ENCODE measurements at regions not wholly inside any gene's neighbourhood (a gene's known extent, or its start where the extent isn't known, plus 50 kb on each side); places are given as distances from the start of the nearest gene placed in this dataset.
A peak's percentile ranks its signal among the peaks of the same experiment; 100 is the strongest.

DNA sequence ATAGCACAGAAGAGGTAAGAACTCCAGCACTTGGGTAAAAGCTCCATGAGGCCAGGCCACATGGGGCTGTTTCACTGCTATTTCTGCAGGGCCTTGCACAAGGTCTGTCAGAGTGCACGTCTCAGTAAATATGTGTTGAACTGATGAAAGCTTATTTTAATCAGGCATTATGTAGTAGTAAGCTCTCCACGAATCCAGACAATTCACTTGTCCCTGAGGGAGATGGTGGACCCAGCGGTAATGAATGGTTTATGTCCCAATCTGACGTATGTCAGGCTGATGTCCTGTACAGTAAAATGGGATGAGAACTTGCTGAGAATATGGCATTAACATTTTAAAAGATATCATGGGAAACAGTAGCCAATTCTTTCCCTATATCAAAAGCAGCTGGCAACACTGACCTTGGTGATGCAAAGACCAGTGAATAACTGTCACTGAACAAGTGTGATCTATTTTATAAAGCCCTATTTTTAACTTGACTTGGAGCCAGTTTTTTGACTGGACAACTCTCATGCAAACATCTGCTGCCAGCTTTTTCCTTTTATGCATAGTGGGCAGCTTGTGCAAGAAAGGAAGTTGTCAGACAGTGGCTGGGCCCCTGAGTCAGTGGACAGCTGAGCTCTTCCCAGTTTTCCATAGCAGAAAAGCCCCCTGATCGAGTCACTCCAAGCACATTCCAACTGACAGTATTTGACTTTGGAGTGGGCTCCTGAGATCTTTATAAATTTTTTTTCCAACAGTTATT is 519.8 kb upstream of the MDFIC2 start:
- POLR2A ChIA-PET = interaction anchor here (0.5 kb wide), 1 partner anchor 1511 kb away, joined by 3 read pairs; no protein-coding TSS in a partner anchor

GRCh38 chr3:70829092-70829491 is 516.7 kb upstream of the MDFIC2 start:
- H3K27ac Mint-ChIP-seq = no peak overlapping the region
- DNase-seq = no peak
- H3K4me3 Mint-ChIP-seq = no peak overlapping the region
- no peaks in the 10 kb centered on the region for H3K36me3 Mint-ChIP-seq
- CTCF ChIA-PET = no interaction called here
- POLR2A ChIA-PET = no interaction called here
- H3K4me1 Mint-ChIP-seq (ENCODE audit: low read depth) = no peaks in the 10 kb centered on the region
- intact Hi-C loops (cut with micrococcal nuclease) = no loop called here
- no peaks in the 10 kb centered on the region for H3K9me3 Mint-ChIP-seq
- H3K27me3 Mint-ChIP-seq = peaks cover 4% of the 10 kb centered on the region

More for the DNA sequence above, 519.8 kb upstream of the MDFIC2 start:
- Mint-ChIP-seq H3K9me3 (no peaks in the 10 kb centered on the region), H3K36me3 (no peaks in the 10 kb centered on the region), H3K27me3 (peaks cover 4% of the 10 kb centered on the region), H3K4me1 (ENCODE audit: low read depth) (no peaks in the 10 kb centered on the region), H3K4me3 (no peak overlapping the region), H3K27ac (no peak overlapping the region)
- intact Hi-C loops (cut with micrococcal nuclease) = no loop called here
- no peak for DNase-seq
- CTCF ChIA-PET = no interaction called here

- Mint-ChIP-seq H3K9me3 (no peaks in the 10 kb centered on the region), H3K4me3 (no peak overlapping the region), H3K27ac (no peak overlapping the region), H3K4me1 (ENCODE audit: low read depth) (no peaks in the 10 kb centered on the region), H3K36me3 (no peaks in the 10 kb centered on the region), H3K27me3 (peaks cover 4% of the 10 kb centered on the region)
- DNase-seq = no peak
- intact Hi-C loops (cut with micrococcal nuclease) = no loop called here
- CTCF ChIA-PET = no interaction called here
- POLR2A ChIA-PET = no interaction called here
Observed at GRCh38 chr3:70824773-70825172, 512.3 kb upstream of the MDFIC2 start.

DNA sequence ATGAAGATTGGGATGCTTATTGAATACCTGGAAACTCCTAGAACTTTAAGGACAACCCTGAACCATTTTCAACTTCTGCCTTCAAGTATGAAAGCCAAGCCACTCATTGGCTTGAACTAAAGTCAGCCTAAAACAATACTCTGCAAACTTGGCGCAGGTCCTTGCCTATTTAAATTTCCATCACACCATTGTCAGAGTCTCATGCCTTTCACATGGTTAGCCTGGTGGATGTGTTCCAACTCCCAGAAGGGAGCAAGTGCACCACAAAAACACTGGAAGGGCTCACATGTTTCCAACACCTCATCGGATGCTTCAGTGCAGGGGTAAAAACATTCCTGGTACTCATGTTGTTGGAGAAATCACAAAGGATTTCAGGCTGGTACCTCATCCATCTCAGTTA is 511.6 kb upstream of the MDFIC2 start:
- intact Hi-C loops (cut with micrococcal nuclease) = no loop called here
- no peak overlapping the region for H3K4me3 Mint-ChIP-seq
- no peaks in the 10 kb centered on the region for H3K9me3 Mint-ChIP-seq
- CTCF ChIA-PET = no interaction called here
- H3K4me1 Mint-ChIP-seq (ENCODE audit: low read depth) = no peaks in the 10 kb centered on the region
- POLR2A ChIA-PET = no interaction called here
- DNase-seq = no peak
- no peaks in the 10 kb centered on the region for H3K36me3 Mint-ChIP-seq
- H3K27ac Mint-ChIP-seq = no peak overlapping the region
- peaks cover 5% of the 10 kb centered on the region for H3K27me3 Mint-ChIP-seq

GRCh38 chr3:70823622-70824021 is 511.2 kb upstream of the MDFIC2 start:
- Mint-ChIP-seq H3K4me3 (no peak overlapping the region), H3K9me3 (no peaks in the 10 kb centered on the region)
- intact Hi-C loops (cut with micrococcal nuclease) = no loop called here

DNA sequence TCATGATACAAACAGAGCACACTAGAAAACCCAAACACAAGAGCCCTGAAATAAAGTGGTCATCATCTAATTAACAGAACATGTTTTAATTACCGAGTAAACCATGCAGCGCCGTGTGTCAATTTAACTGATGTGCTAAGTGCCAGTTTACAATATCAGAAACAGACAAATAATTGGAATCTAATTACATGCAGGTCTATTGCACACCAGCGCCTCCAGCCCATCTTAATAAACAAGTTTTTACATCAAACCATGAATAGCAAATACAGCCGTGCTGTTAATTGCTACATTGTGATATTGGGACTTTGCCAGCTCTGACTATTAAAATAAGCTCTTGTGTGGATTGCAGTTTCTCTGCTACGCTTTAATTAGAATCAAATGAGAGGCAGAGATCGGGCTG is 510.2 kb upstream of the MDFIC2 start:
- intact Hi-C loops (cut with micrococcal nuclease) = no loop called here
- DNase-seq = no peak
- no peaks in the 10 kb centered on the region for H3K4me1 Mint-ChIP-seq (ENCODE audit: low read depth)
- H3K27ac Mint-ChIP-seq = no peak overlapping the region
- H3K4me3 Mint-ChIP-seq = no peak overlapping the region
- POLR2A ChIA-PET = no interaction called here
- H3K36me3 Mint-ChIP-seq = no peaks in the 10 kb centered on the region
- no peaks in the 10 kb centered on the region for H3K9me3 Mint-ChIP-seq
- CTCF ChIA-PET = no interaction called here
- peaks cover 3% of the 10 kb centered on the region for H3K27me3 Mint-ChIP-seq

More at GRCh38 chr3:70823622-70824021, 511.2 kb upstream of the MDFIC2 start:
- POLR2A ChIA-PET = no interaction called here
- no peaks in the 10 kb centered on the region for H3K4me1 Mint-ChIP-seq (ENCODE audit: low read depth)
- CTCF ChIA-PET = no interaction called here
- no peak overlapping the region for H3K27ac Mint-ChIP-seq
- peaks cover 5% of the 10 kb centered on the region for H3K27me3 Mint-ChIP-seq
- no peaks in the 10 kb centered on the region for H3K36me3 Mint-ChIP-seq
- DNase-seq = no peak

DNA sequence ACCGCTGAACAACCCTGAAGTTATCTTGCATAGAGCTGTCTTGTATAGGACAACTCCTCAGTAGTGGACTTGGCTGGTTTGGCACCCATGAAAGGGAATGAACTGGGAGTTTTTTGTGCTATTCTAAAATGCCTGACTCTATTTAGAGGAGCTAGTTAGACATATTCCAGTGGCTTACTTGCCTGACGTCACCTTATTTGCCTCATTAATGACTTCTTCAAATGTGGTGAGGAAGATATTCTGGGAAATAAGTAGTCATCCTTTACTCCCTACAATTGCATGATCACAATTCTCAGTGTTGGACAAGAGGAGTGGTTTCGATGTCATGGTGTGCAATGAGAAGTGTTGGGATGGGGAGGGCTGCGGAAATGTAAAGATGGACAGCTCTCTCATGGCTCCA is 509.2 kb upstream of the MDFIC2 start:
- H3K27me3 Mint-ChIP-seq = peaks cover 6% of the 10 kb centered on the region
- intact Hi-C loops (cut with micrococcal nuclease) = no loop called here
- no peak for DNase-seq
- H3K27ac Mint-ChIP-seq = no peak overlapping the region
- POLR2A ChIA-PET = no interaction called here
- no peaks in the 10 kb centered on the region for H3K4me1 Mint-ChIP-seq (ENCODE audit: low read depth)
- H3K9me3 Mint-ChIP-seq = no peaks in the 10 kb centered on the region
- CTCF ChIA-PET = no interaction called here
- H3K4me3 Mint-ChIP-seq = no peak overlapping the region
- H3K36me3 Mint-ChIP-seq = no peaks in the 10 kb centered on the region

DNA sequence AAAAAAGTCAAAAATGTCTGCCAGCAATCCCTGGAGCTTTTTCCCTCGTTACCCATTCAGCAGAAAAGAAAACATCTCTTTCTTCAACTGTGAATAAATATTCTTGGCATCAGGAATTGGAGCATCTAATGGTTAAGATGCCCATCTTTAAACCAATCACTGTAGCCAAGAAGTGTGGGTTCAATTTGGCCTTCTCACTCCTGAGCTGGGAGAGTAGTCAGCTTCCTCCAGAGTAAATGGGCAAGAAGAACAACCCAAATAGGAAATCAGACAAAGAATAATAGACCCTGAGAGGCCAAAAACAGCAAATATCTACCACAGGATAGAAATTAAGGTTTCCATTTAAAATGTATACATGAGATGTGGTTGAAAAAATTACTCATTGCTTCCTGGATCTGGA is 508.0 kb upstream of the MDFIC2 start:
- CTCF ChIA-PET = no interaction called here
- H3K4me1 Mint-ChIP-seq (ENCODE audit: low read depth) = no peaks in the 10 kb centered on the region
- no peak for DNase-seq
- POLR2A ChIA-PET = interaction anchor here (0.6 kb wide), 1 partner anchor 50 kb away, joined by 3 read pairs; no protein-coding TSS in a partner anchor
- no peaks in the 10 kb centered on the region for H3K9me3 Mint-ChIP-seq
- H3K27me3 Mint-ChIP-seq = peaks cover 11% of the 10 kb centered on the region
- no peaks in the 10 kb centered on the region for H3K36me3 Mint-ChIP-seq
- H3K27ac Mint-ChIP-seq = no peak overlapping the region
- H3K4me3 Mint-ChIP-seq = no peak overlapping the region
- intact Hi-C loops (cut with micrococcal nuclease) = no loop called here

DNA sequence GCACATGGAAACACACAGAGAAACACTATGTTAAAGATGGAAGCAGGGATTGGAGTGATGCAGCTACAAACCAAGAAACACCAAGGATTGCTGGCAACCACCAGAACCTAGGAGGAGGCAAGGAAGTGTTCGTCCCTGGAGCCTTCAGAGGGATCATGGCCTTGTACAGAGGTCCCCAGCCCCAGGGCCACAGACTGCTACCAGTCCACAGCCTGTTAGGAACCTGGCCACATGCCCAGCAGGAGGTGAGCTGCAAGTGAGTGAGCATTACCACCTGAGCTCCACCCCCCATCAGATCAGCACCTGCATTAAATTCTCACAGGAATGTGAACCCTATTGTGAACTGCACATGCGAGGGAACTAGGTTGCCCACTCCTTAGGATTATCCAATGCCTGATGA is 505.7 kb upstream of the MDFIC2 start:
- POLR2A ChIA-PET = no interaction called here
- no peak overlapping the region for H3K4me3 Mint-ChIP-seq
- no peak for DNase-seq
- CTCF ChIA-PET = no interaction called here
- no peaks in the 10 kb centered on the region for H3K36me3 Mint-ChIP-seq
- H3K9me3 Mint-ChIP-seq = no peaks in the 10 kb centered on the region
- intact Hi-C loops (cut with micrococcal nuclease) = no loop called here
- no peak overlapping the region for H3K27ac Mint-ChIP-seq
- H3K27me3 Mint-ChIP-seq = peaks cover 13% of the 10 kb centered on the region
- no peaks in the 10 kb centered on the region for H3K4me1 Mint-ChIP-seq (ENCODE audit: low read depth)

DNA sequence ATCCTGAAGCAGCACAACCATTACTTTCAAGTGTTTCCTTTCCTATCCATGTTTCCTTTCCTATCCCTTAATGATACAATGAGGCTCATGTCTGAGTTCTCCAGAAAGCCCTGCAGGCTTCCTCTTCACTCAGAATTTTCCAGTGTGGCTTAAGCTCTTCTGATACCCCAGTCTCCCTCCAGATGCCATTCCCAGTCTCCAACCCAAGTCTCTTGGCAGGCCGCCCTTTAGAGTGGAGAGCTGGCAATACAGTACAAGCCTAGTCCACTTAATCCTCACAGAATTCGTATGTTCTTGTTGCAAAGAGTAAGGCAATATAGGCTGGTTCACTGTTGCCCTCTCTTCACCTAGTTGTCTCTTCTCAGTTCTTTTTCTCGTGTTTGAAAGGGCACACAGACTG is 503.9 kb upstream of the MDFIC2 start:
- Mint-ChIP-seq H3K4me3 (no peak overlapping the region), H3K27ac (no peak overlapping the region), H3K36me3 (no peaks in the 10 kb centered on the region), H3K9me3 (no peaks in the 10 kb centered on the region), H3K4me1 (ENCODE audit: low read depth) (no peaks in the 10 kb centered on the region), H3K27me3 (peaks cover 13% of the 10 kb centered on the region)
- POLR2A ChIA-PET = no interaction called here
- no peak for DNase-seq
- intact Hi-C loops (cut with micrococcal nuclease) = no loop called here
- CTCF ChIA-PET = no interaction called here

GRCh38 chr3:70815817-70816216 is 503.4 kb upstream of the MDFIC2 start:
- Mint-ChIP-seq H3K27me3 (peaks cover 13% of the 10 kb centered on the region), H3K4me3 (no peak overlapping the region), H3K4me1 (ENCODE audit: low read depth) (no peaks in the 10 kb centered on the region), H3K27ac (no peak overlapping the region), H3K36me3 (no peaks in the 10 kb centered on the region), H3K9me3 (no peaks in the 10 kb centered on the region)
- CTCF ChIA-PET = no interaction called here
- no peak for DNase-seq
- intact Hi-C loops (cut with micrococcal nuclease) = no loop called here
- POLR2A ChIA-PET = no interaction called here

DNA sequence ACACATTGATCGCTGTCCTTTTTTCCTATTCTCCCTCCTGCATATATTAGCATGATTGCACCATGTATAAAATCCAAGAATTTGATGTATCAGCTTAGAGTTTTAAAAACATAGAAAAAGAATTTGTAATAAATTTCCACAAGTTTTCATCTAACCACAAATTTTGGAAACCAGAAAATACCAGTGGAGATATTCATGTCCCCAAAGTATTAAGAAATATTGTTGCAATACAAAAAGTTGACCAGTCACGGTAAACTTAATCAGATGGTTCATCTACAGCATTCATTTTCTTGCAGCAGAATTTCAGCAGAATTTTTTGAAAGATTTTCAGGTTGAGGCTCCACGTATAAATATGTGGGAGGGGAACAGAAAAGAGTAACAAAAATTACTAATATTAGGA is 500.9 kb upstream of the MDFIC2 start:
- DNase-seq = no peak
- no peaks in the 10 kb centered on the region for H3K36me3 Mint-ChIP-seq
- intact Hi-C loops (cut with micrococcal nuclease) = no loop called here
- H3K4me1 Mint-ChIP-seq (ENCODE audit: low read depth) = no peaks in the 10 kb centered on the region
- H3K4me3 Mint-ChIP-seq = no peak overlapping the region
- no peaks in the 10 kb centered on the region for H3K9me3 Mint-ChIP-seq
- peaks cover 12% of the 10 kb centered on the region for H3K27me3 Mint-ChIP-seq
- no peak overlapping the region for H3K27ac Mint-ChIP-seq
- CTCF ChIA-PET = no interaction called here
- POLR2A ChIA-PET = no interaction called here

GRCh38 chr3:70811880-70812279 is 499.4 kb upstream of the MDFIC2 start:
- Mint-ChIP-seq H3K27ac (no peak overlapping the region), H3K4me3 (no peak overlapping the region), H3K4me1 (ENCODE audit: low read depth) (no peaks in the 10 kb centered on the region), H3K36me3 (no peaks in the 10 kb centered on the region), H3K27me3 (peaks cover 14% of the 10 kb centered on the region), H3K9me3 (no peaks in the 10 kb centered on the region)
- intact Hi-C loops (cut with micrococcal nuclease) = no loop called here
- ChIA-PET POLR2A (no interaction called here), CTCF (no interaction called here)
- peak; percentile 12 for DNase-seq

Data from activated CD4-positive, alpha-beta memory T cell treated with anti-CD3 and anti-CD28 coated beads for 36 hours (primary cell).